Right forelimb (tissue), 1 donor: ENCODE measurements at regions not wholly inside any gene's neighbourhood (a gene's known extent, or its start where the extent isn't known, plus 50 kb on each side); places are given as distances from the start of the nearest gene placed in this dataset.

Experiments used
- DNase-seq: peaks from one replicate; pipeline ENCODE4 v3.0.0-alpha.2; 2018

- DNase-seq, result no peak
Measured at GRCh38 chr16:5557966-5558365, 460.4 kb upstream of the EEF2KMT start.

GRCh38 chr16:5557448-5557847 is 459.9 kb upstream of the EEF2KMT start:
- DNase-seq, result no peak

GRCh38 chr16:5556158-5556810 is 458.7 kb upstream of the EEF2KMT start:
- no peak for DNase-seq

GRCh38 chr16:5551909-5552308 is 454.3 kb upstream of the EEF2KMT start:
- no peak for DNase-seq

GRCh38 chr16:5549802-5550201 is 452.2 kb upstream of the EEF2KMT start:
- no peak for DNase-seq

GRCh38 chr16:5541356-5541755 is 443.8 kb upstream of the EEF2KMT start:
- DNase-seq, result no peak

GRCh38 chr16:5537347-5537746 is 439.8 kb upstream of the EEF2KMT start:
- no peak for DNase-seq

GRCh38 chr16:5533321-5533888 is 435.8 kb upstream of the EEF2KMT start:
- no peak for DNase-seq

GRCh38 chr16:5527817-5528216 is 430.2 kb upstream of the EEF2KMT start:
- DNase-seq, result no peak

- no peak for DNase-seq
Measured at GRCh38 chr16:5526826-5527225, 429.2 kb upstream of the EEF2KMT start.

GRCh38 chr16:5523829-5524228 is 426.2 kb upstream of the EEF2KMT start:
- DNase-seq, result no peak

GRCh38 chr16:5516115-5516514 is 418.5 kb upstream of the EEF2KMT start:
- no peak for DNase-seq

- DNase-seq, result no peak
Measured at GRCh38 chr16:5512014-5512413, 414.4 kb upstream of the EEF2KMT start.

GRCh38 chr16:5510819-5511370 is 413.3 kb upstream of the EEF2KMT start:
- DNase-seq, result no peak

GRCh38 chr16:5509794-5510193 is 412.2 kb upstream of the EEF2KMT start:
- DNase-seq, result no peak

GRCh38 chr16:5509336-5509735 is 411.7 kb upstream of the EEF2KMT start:
- DNase-seq, result no peak

- DNase-seq, result no peak
Measured at GRCh38 chr16:5508371-5508770, 410.8 kb upstream of the EEF2KMT start.

- no peak for DNase-seq
Measured at GRCh38 chr16:5506021-5506420, 408.4 kb upstream of the EEF2KMT start.

GRCh38 chr16:5505091-5505887 is 407.7 kb upstream of the EEF2KMT start:
- no peak for DNase-seq

- DNase-seq, result no peak
Measured at GRCh38 chr16:5504064-5504781, 406.6 kb upstream of the EEF2KMT start.

- DNase-seq, result no peak
Measured at GRCh38 chr16:5502944-5503343, 405.3 kb upstream of the EEF2KMT start.

GRCh38 chr16:5502467-5502869 is 404.9 kb upstream of the EEF2KMT start:
- no peak for DNase-seq

GRCh38 chr16:5500526-5500925 is 402.9 kb upstream of the EEF2KMT start:
- no peak for DNase-seq
